Lung (tissue), 11 donors: ENCODE measurements at regions not wholly inside any gene's neighbourhood (a gene's known extent, or its start where the extent isn't known, plus 50 kb on each side); places are given as distances from the start of the nearest gene placed in this dataset.

ENCODE experiments used
- ATAC-seq: fragments of 200-7000 bp; cut with Tn5 transposase; one replicate; pipeline ENCODE4 v1.9.1; 2020; ENCODE audit warnings: moderate number of reproducible peaks; ENCODE audit not compliant: insufficient read depth, low FRiP score
- DNase-seq, 3 donors: peaks; one replicate each; pipeline ENCODE4 v3.0.0-alpha.2; 2013 to 2017
- H3K27ac ChIP-seq, 2 donors: one replicate each; pipeline ENCODE4 v1.5.1; 2013; ENCODE audit warnings: mild to moderate bottlenecking in 2 of 2, moderate library complexity in 2 of 2, control low read depth in 1 of 2, inconsistent platforms in 1 of 2, low read depth in 1 of 2, low read length in 1 of 2
- H3K27me3 ChIP-seq, 3 donors: one replicate each; pipeline ENCODE4 v1.5.1; 2013; ENCODE audit warnings: low read length in 2 of 3; ENCODE audit not compliant: control insufficient read depth in 3 of 3, insufficient read depth in 3 of 3
- H3K36me3 ChIP-seq, 4 donors: one replicate each; pipeline ENCODE4 v1.5.1; 2013; ENCODE audit warnings: low read length in 4 of 4, mild to moderate bottlenecking in 1 of 4, moderate library complexity in 1 of 4; ENCODE audit not compliant: control insufficient read depth in 4 of 4, insufficient read depth in 4 of 4
- H3K4me1 ChIP-seq, 5 donors: one replicate each; pipeline ENCODE4 v1.5.1; 2013; ENCODE audit warnings: low read length in 5 of 5, mild to moderate bottlenecking in 2 of 5, moderate library complexity in 1 of 5; ENCODE audit not compliant: control insufficient read depth in 5 of 5, insufficient read depth in 5 of 5
- H3K4me3 ChIP-seq: one replicate; pipeline ENCODE4 v1.5.1; 2013; ENCODE audit warnings: mild to moderate bottlenecking, control low read depth, moderate library complexity
- H3K9ac ChIP-seq, 2 donors: one replicate each; pipeline ENCODE4 v1.5.1; 2013; ENCODE audit warnings: low read length in 2 of 2, control low read depth in 1 of 2; ENCODE audit not compliant: insufficient read depth in 1 of 2
- H3K9me3 ChIP-seq, 4 donors: one replicate each; pipeline ENCODE4 v1.5.1; 2013; ENCODE audit warnings: low read length in 3 of 4, mild to moderate bottlenecking in 1 of 4, moderate library complexity in 1 of 4; ENCODE audit not compliant: control insufficient read depth in 4 of 4, insufficient read depth in 3 of 4
- WGBS, 2 donors: extraction: QIAGEN DNeasy Blood & Tissue Kit; methylation state at CpG; one replicate each; pipeline ENCODE4 v1.1.7; 2013; 5-methylcytosine and 5-hydroxymethylcytosine counted together
- TF ChIP-seq, protein P1 (sequence below): IDR thresholded peaks from 2 replicates; pipeline ENCODE4 v1.5.1; 2012; ENCODE audit warnings: mild to moderate bottlenecking; ENCODE audit errors: control extremely low read depth, extremely low read depth
- donor health status: control.
- donor health status: control.
- donor health status: Bipolar disorder and iron deficiency.
- donor health status: healthy.
- donor health status: DM: yes; HTN: yes; CAD: no.

- 50 to 71% methylated on average over 4 of the region's 4 CpGs for WGBS, 2 donors
- Histone ChIP-seq H3K36me3 (no peaks in the 10 kb centered on the region), H3K4me1 (no peaks in the 10 kb centered on the region), H3K27me3 (no peaks in the 10 kb centered on the region), H3K4me3 (no peak overlapping the region), H3K9me3 (peaks cover 0 to 2% (median 0%) of the 10 kb centered on the region in 4 donors), H3K27ac (no peak overlapping the region), H3K9ac (no peak overlapping the region)
- DNase-seq, result peak in 1 of 3 donors; percentile 4
- ATAC-seq, result no peak
- TF ChIP-seq, protein P1, sequence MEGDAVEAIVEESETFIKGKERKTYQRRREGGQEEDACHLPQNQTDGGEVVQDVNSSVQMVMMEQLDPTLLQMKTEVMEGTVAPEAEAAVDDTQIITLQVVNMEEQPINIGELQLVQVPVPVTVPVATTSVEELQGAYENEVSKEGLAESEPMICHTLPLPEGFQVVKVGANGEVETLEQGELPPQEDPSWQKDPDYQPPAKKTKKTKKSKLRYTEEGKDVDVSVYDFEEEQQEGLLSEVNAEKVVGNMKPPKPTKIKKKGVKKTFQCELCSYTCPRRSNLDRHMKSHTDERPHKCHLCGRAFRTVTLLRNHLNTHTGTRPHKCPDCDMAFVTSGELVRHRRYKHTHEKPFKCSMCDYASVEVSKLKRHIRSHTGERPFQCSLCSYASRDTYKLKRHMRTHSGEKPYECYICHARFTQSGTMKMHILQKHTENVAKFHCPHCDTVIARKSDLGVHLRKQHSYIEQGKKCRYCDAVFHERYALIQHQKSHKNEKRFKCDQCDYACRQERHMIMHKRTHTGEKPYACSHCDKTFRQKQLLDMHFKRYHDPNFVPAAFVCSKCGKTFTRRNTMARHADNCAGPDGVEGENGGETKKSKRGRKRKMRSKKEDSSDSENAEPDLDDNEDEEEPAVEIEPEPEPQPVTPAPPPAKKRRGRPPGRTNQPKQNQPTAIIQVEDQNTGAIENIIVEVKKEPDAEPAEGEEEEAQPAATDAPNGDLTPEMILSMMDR, result no peak
Observed at GRCh38 chr2:76318848-76319360, 608.2 kb upstream of the GCFC2 start.

DNA sequence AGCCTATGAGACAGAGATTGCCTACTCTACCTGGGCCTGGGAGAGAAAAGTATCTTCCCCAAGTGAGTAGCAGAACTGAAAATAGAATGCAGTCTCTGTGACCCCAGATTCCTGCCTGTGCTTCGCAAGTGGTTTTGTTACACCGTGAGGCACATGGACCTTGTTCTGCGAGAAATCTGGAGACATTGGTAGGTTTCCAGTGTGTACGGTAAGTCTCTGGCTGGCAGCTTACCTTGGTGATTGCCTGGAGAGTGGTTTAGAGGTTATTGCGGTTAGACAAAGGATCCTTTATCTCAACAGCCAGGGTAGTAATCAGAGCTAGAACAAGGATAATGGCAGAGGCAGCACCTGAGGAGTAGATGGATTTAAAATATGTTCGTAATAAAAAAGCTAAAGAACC is 606.0 kb upstream of the GCFC2 start:
- Histone ChIP-seq H3K27ac (peak overlapping the region in 1 of 2 donors; percentile 59), H3K27me3 (no peaks in the 10 kb centered on the region), H3K9ac (no peak overlapping the region), H3K4me3 (no peak overlapping the region), H3K36me3 (no peaks in the 10 kb centered on the region), H3K4me1 (no peaks in the 10 kb centered on the region), H3K9me3 (peaks cover 0 to 2% (median 0%) of the 10 kb centered on the region in 4 donors)
- 87% methylated on average over 6 of the region's 6 CpGs for WGBS, 2 donors
- TF ChIP-seq, protein P1, result no peak
- DNase-seq (no peak), ATAC-seq (no peak)

- Histone ChIP-seq H3K27ac (no peak overlapping the region), H3K27me3 (no peaks in the 10 kb centered on the region), H3K4me1 (peaks cover 0 to 6% (median 0%) of the 10 kb centered on the region in 5 donors), H3K4me3 (no peak overlapping the region), H3K9me3 (peaks cover 0 to 2% (median 0%) of the 10 kb centered on the region in 4 donors), H3K36me3 (no peaks in the 10 kb centered on the region), H3K9ac (no peak overlapping the region)
- 21 to 25% methylated on average over 3 of the region's 3 CpGs for WGBS, 2 donors
- DNase-seq (peak in 1 of 3 donors; percentile 6), ATAC-seq (no peak)
- TF ChIP-seq, protein P1, result no peak
Observed at GRCh38 chr2:76314271-76315020, 603.7 kb upstream of the GCFC2 start.
